H54 (cell line): ENCODE measurements at regions not wholly inside any gene's neighbourhood (a gene's known extent, or its start where the extent isn't known, plus 50 kb on each side); places are given as distances from the start of the nearest gene placed in this dataset.

Source experiments
- DNase-seq: peaks from one replicate; pipeline ENCODE4 v3.0.0; 2011; ENCODE audit warnings: low spot score, mixed read lengths; ENCODE audit not compliant: insufficient read length
- FAIRE-seq: peaks from 3 replicates; lab custom pipeline; 2011; peaks lifted over from hg19 to GRCh38; lab: Jason Lieb, UNC
- POLR2A ChIP-seq: IDR thresholded peaks from 2 replicates; pipeline ENCODE4 v1.6.1; 2011; ENCODE audit warnings: low read depth, mild to moderate bottlenecking, low read length

DNA sequence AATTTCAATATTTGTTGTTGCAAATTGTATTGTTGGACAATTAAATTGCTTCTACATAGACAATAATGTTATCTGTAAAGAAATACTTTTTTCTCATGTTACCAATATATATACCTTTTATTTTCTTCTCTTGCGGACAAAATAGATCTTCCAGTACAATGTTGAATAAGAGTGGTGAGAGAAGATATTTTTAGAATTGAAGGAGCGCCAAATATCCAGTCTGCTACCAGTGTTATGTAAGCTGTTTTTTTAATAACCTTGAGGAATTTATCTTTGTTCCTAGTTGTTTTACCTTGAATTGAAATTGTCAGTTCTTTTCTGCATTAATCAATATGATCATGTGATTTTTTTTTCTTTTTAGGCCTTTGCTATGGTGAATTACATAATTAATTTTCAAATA lies 1702.5 kb upstream of the RAG2 start:
- no peak for TF ChIP-seq POLR2A
- DNase-seq (no peak), FAIRE-seq (no peak)

- FAIRE-seq (no peak), DNase-seq (no peak)
- TF ChIP-seq POLR2A = no peak
Observed at GRCh38 chr11:38296211-38296776, 1698.3 kb upstream of the RAG2 start.

DNA sequence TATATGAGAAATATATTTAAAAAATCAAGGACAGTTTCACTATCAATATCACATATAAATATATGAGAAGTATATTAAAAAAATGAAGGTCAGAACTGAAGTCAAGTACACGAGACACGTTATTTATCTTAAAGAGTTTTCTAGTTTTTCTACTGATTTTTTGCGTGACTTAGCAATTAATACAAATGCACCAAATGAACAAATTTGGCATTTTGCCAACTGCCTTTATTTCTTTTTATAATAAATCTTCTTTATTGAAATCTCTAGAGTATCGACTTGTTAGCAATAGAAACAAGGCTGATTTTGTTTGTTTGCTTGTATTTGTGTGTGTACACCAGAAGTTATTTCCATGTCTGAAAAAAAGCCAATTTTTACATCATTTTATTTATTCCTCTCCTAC lies 1684.7 kb upstream of the RAG2 start:
- no peak for DNase-seq
- TF ChIP-seq POLR2A = no peak
- FAIRE-seq = no peak

DNA sequence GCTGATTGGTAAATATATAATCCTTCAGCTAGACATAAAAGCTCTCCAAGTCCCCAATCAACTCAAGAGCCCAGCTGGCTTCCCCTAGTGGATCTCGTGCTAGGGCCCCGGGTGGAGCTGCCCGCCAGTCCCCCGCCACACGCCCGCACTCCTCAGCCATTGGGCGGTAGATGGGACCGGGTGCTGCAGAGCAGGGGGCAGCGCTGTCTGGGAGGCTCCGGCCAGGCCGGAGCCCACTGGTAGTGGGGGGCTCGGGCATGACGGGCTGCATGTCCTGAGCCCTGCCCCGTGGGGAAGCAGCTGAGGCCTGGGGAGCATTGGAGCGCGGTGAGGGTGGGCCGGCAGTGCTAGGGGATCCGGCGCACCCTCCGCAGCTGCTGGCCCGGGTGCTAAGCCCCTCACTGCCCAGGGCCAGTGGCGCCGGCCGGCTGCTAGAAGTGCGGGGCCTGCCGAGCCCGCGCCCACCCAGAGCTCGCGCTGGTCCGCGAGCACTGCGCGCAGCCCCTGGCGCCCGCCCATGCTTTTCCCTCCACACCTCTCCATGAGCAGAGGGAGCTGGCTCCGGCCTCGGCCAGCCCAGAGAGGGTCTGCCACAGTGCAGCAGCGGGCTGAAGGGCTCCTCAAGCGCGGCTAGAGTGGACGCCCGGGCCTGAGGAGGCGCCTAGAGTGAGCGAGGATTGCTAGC lies 1680.6 kb upstream of the RAG2 start:
- FAIRE-seq (no peak), DNase-seq (no peak)
- no peak for TF ChIP-seq POLR2A

GRCh38 chr11:38274031-38274430 lies 1676.0 kb upstream of the RAG2 start:
- no peak for DNase-seq
- FAIRE-seq = no peak
- no peak for TF ChIP-seq POLR2A

DNA sequence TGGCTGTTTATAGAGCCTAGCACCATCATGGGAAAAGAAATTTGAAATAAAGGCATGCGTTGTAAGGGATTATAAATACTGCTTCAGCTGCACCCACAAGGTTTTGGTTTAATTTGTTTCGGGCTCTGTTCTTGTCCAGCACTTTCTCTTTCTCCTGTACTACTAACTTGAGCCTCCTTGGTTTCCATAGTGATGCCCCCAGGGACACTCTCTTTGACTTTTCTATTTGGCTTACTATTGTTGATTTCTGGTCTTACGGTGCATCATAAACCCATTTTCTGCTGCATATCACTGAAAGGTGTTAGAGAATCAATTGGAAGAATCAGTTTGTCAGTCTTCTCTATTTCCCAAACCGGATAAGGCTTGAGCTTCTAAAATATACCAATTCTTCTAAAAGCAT lies 1674.3 kb upstream of the RAG2 start:
- no peak for DNase-seq
- TF ChIP-seq POLR2A = no peak
- FAIRE-seq = no peak

DNA sequence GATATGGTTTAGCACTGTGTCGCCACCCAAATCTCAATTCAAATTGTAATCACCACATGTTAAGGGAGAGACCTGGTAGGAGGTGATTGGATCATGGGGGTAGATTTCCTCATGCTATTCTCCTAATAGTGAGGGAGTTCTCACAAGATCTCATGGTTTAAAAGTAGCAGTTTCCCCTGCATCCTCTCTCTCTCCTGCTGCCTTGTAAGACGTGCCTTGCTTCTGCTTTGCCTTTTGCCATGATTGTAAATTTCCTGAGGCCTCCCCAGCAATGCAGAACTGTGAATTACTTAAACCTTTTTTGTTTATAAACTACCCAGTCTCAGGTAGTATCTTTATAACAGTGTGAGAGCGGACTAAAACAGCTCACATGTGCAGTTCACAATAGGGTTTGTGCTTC lies 1668.7 kb upstream of the RAG2 start:
- no peak for TF ChIP-seq POLR2A
- FAIRE-seq = no peak
- no peak for DNase-seq

DNA sequence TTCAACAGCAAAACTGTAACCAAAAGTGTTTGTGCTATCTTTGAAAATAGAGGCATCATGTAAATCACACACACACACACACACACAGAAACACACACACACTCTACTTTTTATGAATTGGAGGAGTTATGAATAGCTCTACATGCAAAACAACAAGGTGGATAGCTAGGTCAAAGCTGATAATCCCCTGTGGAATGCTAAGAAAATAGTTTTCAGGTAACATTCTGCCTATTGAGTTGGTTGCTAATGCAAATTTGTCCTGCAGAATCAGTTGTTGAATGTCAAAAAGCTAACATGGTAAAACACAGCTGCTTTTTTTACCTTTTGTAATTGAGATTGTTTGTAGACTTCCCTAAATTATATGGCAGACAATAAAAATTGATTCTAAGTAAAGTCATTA lies 1658.4 kb upstream of the RAG2 start:
- TF ChIP-seq POLR2A = no peak
- DNase-seq = no peak
- no peak for FAIRE-seq

- DNase-seq (no peak), FAIRE-seq (no peak)
- TF ChIP-seq POLR2A = no peak
Observed at GRCh38 chr11:38254913-38255312, 1656.9 kb upstream of the RAG2 start.

DNA sequence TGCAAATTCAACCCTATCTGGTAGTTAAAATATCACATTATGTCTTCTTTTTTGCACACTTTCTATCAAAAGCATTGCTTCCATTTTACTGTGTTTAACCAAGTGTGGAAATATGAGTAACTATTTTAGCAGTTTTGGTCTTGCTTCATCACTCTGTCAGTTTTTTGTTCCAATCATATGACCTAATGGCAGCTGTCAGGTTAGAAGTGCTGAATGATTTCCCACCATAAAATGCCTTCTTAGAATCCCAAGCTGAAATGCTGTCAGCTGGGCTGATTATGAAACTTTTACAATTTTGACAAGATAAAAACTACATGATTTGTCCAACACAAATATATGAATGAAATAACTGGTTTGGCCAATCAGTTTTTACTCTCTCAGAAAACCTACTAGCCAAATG lies 1654.6 kb upstream of the RAG2 start:
- no peak for TF ChIP-seq POLR2A
- peak; percentile 72 for FAIRE-seq
- no peak for DNase-seq

DNA sequence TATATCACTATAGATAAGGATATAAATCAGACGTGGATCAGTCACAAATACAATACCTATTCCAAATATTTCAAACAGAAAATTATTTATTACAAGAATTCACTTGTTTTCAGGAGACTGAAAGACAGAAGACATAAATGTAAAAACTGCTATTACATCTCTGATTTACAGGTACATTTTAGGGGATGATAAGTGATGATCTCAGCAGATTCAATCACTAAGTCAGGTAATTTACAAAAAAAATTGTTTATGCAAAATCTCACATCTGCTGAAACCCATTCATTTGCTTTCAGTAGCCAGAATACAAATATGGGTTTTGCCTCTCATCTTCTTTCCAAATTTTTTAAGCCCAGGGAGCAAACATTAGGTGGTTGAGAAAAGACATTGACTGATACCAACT lies 1648.4 kb upstream of the RAG2 start:
- DNase-seq (no peak), FAIRE-seq (no peak)

GRCh38 chr11:38226684-38227083 lies 1628.6 kb upstream of the RAG2 start:
- no peak for TF ChIP-seq POLR2A
- DNase-seq (no peak), FAIRE-seq (no peak)

More for the DNA sequence above, 1648.4 kb upstream of the RAG2 start:
- TF ChIP-seq POLR2A = no peak

- DNase-seq = no peak
- FAIRE-seq = no peak
- TF ChIP-seq POLR2A = no peak
Observed at GRCh38 chr11:38221295-38221694, 1623.3 kb upstream of the RAG2 start.

- no peak for TF ChIP-seq POLR2A
- no peak for FAIRE-seq
- no peak for DNase-seq
Observed at GRCh38 chr11:38219636-38220035, 1621.6 kb upstream of the RAG2 start.

GRCh38 chr11:38208951-38209350 lies 1610.9 kb upstream of the RAG2 start:
- no peak for FAIRE-seq
- TF ChIP-seq POLR2A = no peak
- no peak for DNase-seq
